AG04449 (cell line): ENCODE measurements at regions not wholly inside any gene's neighbourhood (a gene's known extent, or its start where the extent isn't known, plus 50 kb on each side); places are given as distances from the start of the nearest gene placed in this dataset.

Source experiments
- CTCF ChIA-PET: fragments of 350-600 bp; formaldehyde crosslinking; extraction: SDS; loops from one replicate; lab custom pipeline; 2021; ENCODE audit warnings: antibody characterized with exemption; lab: Yijun Ruan, JAX
- POLR2A ChIA-PET: fragments of 400-600, 350-600 bp; formaldehyde crosslinking; extraction: SDS; loops from one replicate; lab custom pipeline; 2020; ENCODE audit warnings: antibody characterized with exemption, inconsistent platforms; lab: Yijun Ruan, JAX
- DNase-seq: peaks from one replicate; pipeline ENCODE4 v3.0.0-alpha.2; 2010; ENCODE audit warnings: low read depth, low spot score
- H3K4me3 ChIP-seq: 2 replicates; pipeline ENCODE4 v1.5.1; 2011; ENCODE audit warnings: low read depth, mild to moderate bottlenecking, control low read depth, low read length
- CTCF ChIP-seq: IDR thresholded peaks from one replicate; pipeline ENCODE4 v1.5.1; 2011; ENCODE audit warnings: mild to moderate bottlenecking, moderate library complexity, low read length, control low read depth, inconsistent platforms; ENCODE audit not compliant: insufficient read depth; ENCODE audit errors: missing control alignments

- ChIA-PET CTCF (interaction anchor here (1.0 kb wide), 1 partner anchor 36 kb away, joined by 3 read pairs; no protein-coding TSS in a partner anchor), POLR2A (no interaction called here)
- DNase-seq, result no peak
- no peak for TF ChIP-seq CTCF
- no peak overlapping the region for H3K4me3 ChIP-seq
These were observed 81.9 kb downstream of the SUCNR1 start for GRCh38 chr3:151955356-151955755.

GRCh38 chr3:151960961-151961580 lies 87.6 kb downstream of the SUCNR1 start:
- CTCF ChIA-PET, result interaction anchor here (1.2 to 3.0 kb wide), 2 partner anchors 11 to 734 kb away, joined by 3 to 8 read pairs; no protein-coding TSS in a partner anchor
- no peak overlapping the region for H3K4me3 ChIP-seq
- no peak for TF ChIP-seq CTCF
- POLR2A ChIA-PET, result no interaction called here
- DNase-seq, result no peak

- ChIA-PET POLR2A (no interaction called here), CTCF (no interaction called here)
- TF ChIP-seq CTCF, result no peak
- no peak overlapping the region for H3K4me3 ChIP-seq
- DNase-seq, result no peak
These were observed 88.9 kb downstream of the SUCNR1 start for GRCh38 chr3:151962352-151962751.

GRCh38 chr3:151962912-151963311 lies 89.5 kb downstream of the SUCNR1 start:
- no peak for TF ChIP-seq CTCF
- ChIA-PET POLR2A (no interaction called here), CTCF (no interaction called here)
- no peak overlapping the region for H3K4me3 ChIP-seq
- no peak for DNase-seq

GRCh38 chr3:151964743-151965142 lies 91.3 kb downstream of the SUCNR1 start:
- no peak for DNase-seq
- ChIA-PET POLR2A (no interaction called here), CTCF (interaction anchor here (1.1 kb wide), 1 partner anchor 10 kb away, joined by 3 read pairs; no protein-coding TSS in a partner anchor)
- H3K4me3 ChIP-seq, result no peak overlapping the region
- no peak for TF ChIP-seq CTCF

- no peak for TF ChIP-seq CTCF
- POLR2A ChIA-PET, result no interaction called here
- no peak for DNase-seq
- CTCF ChIA-PET, result no interaction called here
- H3K4me3 ChIP-seq, result no peak overlapping the region
These were observed 95.7 kb downstream of the SUCNR1 start for GRCh38 chr3:151969026-151969642.
